B cell (primary cell): ENCODE measurements at regions not wholly inside any gene's neighbourhood (a gene's known extent, or its start where the extent isn't known, plus 50 kb on each side); places are given as distances from the start of the nearest gene placed in this dataset.

Experiments used
- ATAC-seq: fragments of 200-7000 bp; cut with Tn5 transposase; one replicate; pipeline ENCODE4 v1.10.0; 2021; ENCODE audit warnings: low read depth, mild to moderate bottlenecking, moderate number of reproducible peaks, moderate library complexity
- CTCF ChIA-PET: fragments of 350-600 bp; sonication (Branson Sonifier 250); formaldehyde crosslinking; loops from one replicate; lab custom pipeline; 2021; ENCODE audit warnings: antibody characterized with exemption, inconsistent platforms; lab: Charles Lee
- POLR2A ChIA-PET: fragments of 350-600 bp; sonication (Branson Sonifier 250); formaldehyde crosslinking; loops from one replicate; lab custom pipeline; 2021; ENCODE audit warnings: antibody characterized with exemption; lab: Charles Lee
- DNase-seq: peaks from one replicate; pipeline ENCODE4 v3.0.0; 2013
- H2AFZ ChIP-seq: 2 replicates; pipeline ENCODE4 v1.6.1; 2012; ENCODE audit warnings: mild to moderate bottlenecking, low read depth, low read length; ENCODE audit not compliant: insufficient read depth, poor library complexity, severe bottlenecking
- H3K27ac ChIP-seq, 2 donors: 1 replicate in 1 of 2; 2 replicates in 1 of 2; pipeline ENCODE4 v1.5.1; 2012 to 2013; ENCODE audit warnings: low read length in 2 of 2, mild to moderate bottlenecking in 2 of 2, moderate library complexity in 1 of 2
- H3K27me3 ChIP-seq, 4 experiments: fragments of 200-600 bp in 1 of 4; sonication (generic) in 1 of 4; replicated peaks in 1 of 4; 1 replicate in 2 of 4; 2 replicates in 2 of 4; pipeline versions ENCODE4 v1.6.1 to v1.7.0; 2013 to 2016; ENCODE audit warnings: low read length in 3 of 4, mild to moderate bottlenecking in 2 of 4, mixed read lengths in 1 of 4, moderate library complexity in 1 of 4; ENCODE audit not compliant: insufficient read depth in 4 of 4, control insufficient read depth in 3 of 4; ENCODE audit errors: control extremely low read depth in 1 of 4
- H3K36me3 ChIP-seq, 2 experiments: replicated peaks in 1 of 2; 1 replicate in 1 of 2; 2 replicates in 1 of 2; pipeline versions ENCODE4 v1.6.1 to v1.7.1; 2013; ENCODE audit warnings: low read length in 1 of 2; ENCODE audit not compliant: insufficient read depth in 2 of 2, control insufficient read depth in 1 of 2; ENCODE audit errors: control extremely low read depth in 1 of 2, extremely low read depth in 1 of 2
- H3K4me1 ChIP-seq, 2 donors: fragments of 200-600 bp in 1 of 2; sonication (generic) in 1 of 2; 1 replicate in 1 of 2; 2 replicates in 1 of 2; pipeline versions ENCODE4 v1.5.1 to v1.6.1; 2013 to 2017; ENCODE audit warnings: low read length in 2 of 2; ENCODE audit not compliant: control insufficient read depth in 2 of 2, insufficient read depth in 2 of 2
- H3K4me2 ChIP-seq: replicated peaks from 2 replicates; pipeline ENCODE3; 2012; ENCODE audit warnings: mild to moderate bottlenecking, low read depth, low read length; ENCODE audit not compliant: poor library complexity, severe bottlenecking
- H3K4me3 ChIP-seq, 5 experiments: fragments of 200-600 bp in 1 of 5; sonication (generic) in 1 of 5; 1 replicate in 3 of 5; 2 replicates in 2 of 5; pipeline versions ENCODE4 v1.5.1 to v1.7.0; 2011 to 2016; ENCODE audit warnings: low read length in 4 of 5, mild to moderate bottlenecking in 4 of 5, low read depth in 2 of 5, control low read depth in 1 of 5, moderate library complexity in 1 of 5; ENCODE audit not compliant: insufficient read depth in 1 of 5; ENCODE audit errors: control extremely low read depth in 1 of 5, extremely low read depth in 1 of 5
- H3K79me2 ChIP-seq: fragments of 200-600 bp; sonication (generic); one replicate; pipeline ENCODE4 v1.6.0; 2016; ENCODE audit warnings: low read length; ENCODE audit not compliant: control insufficient read depth, insufficient read depth
- H3K9ac ChIP-seq: fragments of 200-600 bp; sonication (generic); 2 replicates; pipeline ENCODE4 v1.6.1; 2017; ENCODE audit warnings: mild to moderate bottlenecking, low read length, moderate library complexity
- H3K9me3 ChIP-seq, 3 donors: one replicate each; pipeline versions ENCODE4 v1.6.1 to v1.7.1; 2013; ENCODE audit warnings: low read length in 2 of 3; ENCODE audit not compliant: control insufficient read depth in 2 of 3, insufficient read depth in 1 of 3; ENCODE audit errors: control extremely low read depth in 1 of 3
- H4K20me1 ChIP-seq: 2 replicates; pipeline ENCODE4 v1.6.0; 2012; ENCODE audit warnings: mild to moderate bottlenecking, low read length; ENCODE audit not compliant: insufficient read depth, control insufficient read depth, poor library complexity, severe bottlenecking
- H3K27ac Mint-ChIP-seq: one replicate; pipeline ENCODE4 v1.8.0; 2021; ENCODE audit warnings: mixed read lengths
- H3K27me3 Mint-ChIP-seq: one replicate; pipeline ENCODE4 v1.8.0; 2021; ENCODE audit warnings: mixed read lengths
- H3K4me1 Mint-ChIP-seq: one replicate; pipeline ENCODE4 v1.8.0; 2021; ENCODE audit warnings: mixed read lengths
- H3K4me3 Mint-ChIP-seq: one replicate; pipeline ENCODE4 v1.8.0; 2021; ENCODE audit warnings: mixed read lengths
- H3K9me3 Mint-ChIP-seq: one replicate; pipeline ENCODE4 v1.8.0; 2022; ENCODE audit warnings: mixed read lengths; ENCODE audit not compliant: insufficient read depth
- EZH2 ChIP-seq: IDR thresholded peaks from 2 replicates; pipeline ENCODE4 v1.6.1; 2012; ENCODE audit warnings: borderline replicate concordance, low read depth, mild to moderate bottlenecking, moderate library complexity, low read length; ENCODE audit not compliant: insufficient read depth, poor library complexity, severe bottlenecking
- WGBS: methylation state at CpG from one replicate; pipeline ENCODE4 v1.1.5; 2013; ENCODE audit warnings: missing lambda C conversion rate; ENCODE audit not compliant: insufficient coverage; 5-methylcytosine and 5-hydroxymethylcytosine counted together
- intact Hi-C: fragments of 100-400 bp; cut with micrococcal nuclease; formaldehyde crosslinking; loops from one replicate; pipeline ENCODE4 v1.10.0; 2022
- TF ChIP-seq, protein P1 (sequence below): fragments of 200-600 bp; IDR thresholded peaks from one replicate; pipeline ENCODE4 v1.8.0; 2022; ENCODE audit warnings: antibody characterized with exemption, mild to moderate bottlenecking

- no peak overlapping the region for H3K4me2 ChIP-seq
- ChIA-PET POLR2A (interaction anchor here (1.1 kb wide), 1 partner anchor 68 kb away, joined by 3 read pairs; no protein-coding TSS in a partner anchor), CTCF (interaction anchor here (0.9 to 1.2 kb wide), 2 partner anchors 13 to 100 kb away, joined by 3 to 4 read pairs; no protein-coding TSS in a partner anchor)
- TF ChIP-seq EZH2 = no peak
- TF ChIP-seq, protein P1, sequence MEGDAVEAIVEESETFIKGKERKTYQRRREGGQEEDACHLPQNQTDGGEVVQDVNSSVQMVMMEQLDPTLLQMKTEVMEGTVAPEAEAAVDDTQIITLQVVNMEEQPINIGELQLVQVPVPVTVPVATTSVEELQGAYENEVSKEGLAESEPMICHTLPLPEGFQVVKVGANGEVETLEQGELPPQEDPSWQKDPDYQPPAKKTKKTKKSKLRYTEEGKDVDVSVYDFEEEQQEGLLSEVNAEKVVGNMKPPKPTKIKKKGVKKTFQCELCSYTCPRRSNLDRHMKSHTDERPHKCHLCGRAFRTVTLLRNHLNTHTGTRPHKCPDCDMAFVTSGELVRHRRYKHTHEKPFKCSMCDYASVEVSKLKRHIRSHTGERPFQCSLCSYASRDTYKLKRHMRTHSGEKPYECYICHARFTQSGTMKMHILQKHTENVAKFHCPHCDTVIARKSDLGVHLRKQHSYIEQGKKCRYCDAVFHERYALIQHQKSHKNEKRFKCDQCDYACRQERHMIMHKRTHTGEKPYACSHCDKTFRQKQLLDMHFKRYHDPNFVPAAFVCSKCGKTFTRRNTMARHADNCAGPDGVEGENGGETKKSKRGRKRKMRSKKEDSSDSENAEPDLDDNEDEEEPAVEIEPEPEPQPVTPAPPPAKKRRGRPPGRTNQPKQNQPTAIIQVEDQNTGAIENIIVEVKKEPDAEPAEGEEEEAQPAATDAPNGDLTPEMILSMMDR = no peak
- H3K4me1 ChIP-seq = peaks cover 20 to 22% of the 10 kb centered on the region in 2 donors
- ATAC-seq (no peak), DNase-seq (no peak)
- H3K27ac ChIP-seq = no peak overlapping the region
- no peaks in the 10 kb centered on the region for H4K20me1 ChIP-seq
- no peak overlapping the region for H3K9ac ChIP-seq
- no peaks in the 10 kb centered on the region for H3K36me3 ChIP-seq
- WGBS = no CpG with 5 or more reads among the region's 2 CpGs
- H3K27me3 ChIP-seq = no peaks in the 10 kb centered on the region
- Mint-ChIP-seq H3K27me3 (no peaks in the 10 kb centered on the region), H3K4me1 (peaks cover 20% of the 10 kb centered on the region), H3K4me3 (no peak overlapping the region), H3K27ac (no peak overlapping the region), H3K9me3 (peaks cover 3% of the 10 kb centered on the region)
- no peak overlapping the region for H2AFZ ChIP-seq
- no peak overlapping the region for H3K4me3 ChIP-seq
- no peaks in the 10 kb centered on the region for H3K79me2 ChIP-seq
- H3K9me3 ChIP-seq = no peaks in the 10 kb centered on the region
- intact Hi-C loops = loop anchor here (2.0 kb wide), 1 partner anchor 67 kb away; no protein-coding TSS in a partner anchor
Measured at GRCh38 chr15:70387993-70388392, 290.3 kb upstream of the TLE3 start.

GRCh38 chr15:70387081-70387480, 289.4 kb upstream of the TLE3 start:
- no peak overlapping the region for H2AFZ ChIP-seq
- H3K27ac Mint-ChIP-seq = no peak overlapping the region

More at GRCh38 chr15:70387081-70387480, 289.4 kb upstream of the TLE3 start:
- no peaks in the 10 kb centered on the region for H4K20me1 ChIP-seq
- WGBS = 98% methylated on average over 6 of the region's 9 CpGs
- peak overlapping the region in 1 of 2 donors; percentile 30 for H3K27ac ChIP-seq
- POLR2A ChIA-PET = no interaction called here
- CTCF ChIA-PET = interaction anchor here (1.0 to 1.6 kb wide), 2 partner anchors 80 to 101 kb away, joined by 3 to 4 read pairs; no protein-coding TSS in a partner anchor
- peak overlapping the region; percentile 59 for H3K4me2 ChIP-seq
- no peaks in the 10 kb centered on the region for H3K36me3 ChIP-seq
- no peak for ATAC-seq
- no peaks in the 10 kb centered on the region for H3K79me2 ChIP-seq
- peaks cover 20 to 22% of the 10 kb centered on the region in 2 donors for H3K4me1 ChIP-seq
- TF ChIP-seq EZH2 = no peak
- TF ChIP-seq, protein P1 = no peak
- Mint-ChIP-seq H3K4me3 (no peak overlapping the region), H3K27me3 (no peaks in the 10 kb centered on the region), H3K4me1 (peaks cover 20% of the 10 kb centered on the region), H3K9me3 (peaks cover 3% of the 10 kb centered on the region)
- peaks cover 0 to 4% (median 0%) of the 10 kb centered on the region in 3 donors for H3K9me3 ChIP-seq
- intact Hi-C loops = loop anchor here (2.0 kb wide), 1 partner anchor 66 kb away; no protein-coding TSS in a partner anchor
- DNase-seq = no peak
- no peak overlapping the region for H3K9ac ChIP-seq
- no peak overlapping the region for H3K4me3 ChIP-seq
- no peaks in the 10 kb centered on the region for H3K27me3 ChIP-seq
